Bronchial epithelial cell (primary cell): ENCODE measurements at regions not wholly inside any gene's neighbourhood (a gene's known extent, or its start where the extent isn't known, plus 50 kb on each side); places are given as distances from the start of the nearest gene placed in this dataset.

Experiments used
- DNase-seq: peaks from one replicate; pipeline ENCODE4 v3.0.0-alpha.2; 2010; ENCODE audit warnings: low read depth
- FAIRE-seq: peaks from 2 replicates; lab custom pipeline; 2011; peaks lifted over from hg19 to GRCh38; lab: Jason Lieb, UNC
- H3K27me3 ChIP-seq: 2 replicates; pipeline ENCODE4 v1.5.1; 2011; ENCODE audit warnings: low read length; ENCODE audit not compliant: control insufficient read depth, insufficient read depth
- H3K36me3 ChIP-seq: 2 replicates; pipeline ENCODE4 v1.5.1; 2011; ENCODE audit warnings: low read length; ENCODE audit not compliant: control insufficient read depth, insufficient read depth
- H3K4me3 ChIP-seq: 2 replicates; pipeline ENCODE4 v1.5.1; 2011; ENCODE audit warnings: mild to moderate bottlenecking, low read depth, low read length, control low read depth
- CTCF ChIP-seq: IDR thresholded peaks from 2 replicates; pipeline ENCODE4 v1.5.1; 2011; ENCODE audit warnings: mild to moderate bottlenecking, moderate library complexity, low read length, control low read depth, inconsistent platforms; ENCODE audit not compliant: insufficient read depth, severe bottlenecking

- Histone ChIP-seq H3K36me3 (no peaks in the 10 kb centered on the region), H3K27me3 (peaks cover under 1% of the 10 kb centered on the region), H3K4me3 (no peak overlapping the region)
- FAIRE-seq: no peak
- TF ChIP-seq CTCF: no peak
- no peak for DNase-seq
These were observed 248.1 kb downstream of the CD109 start for GRCh38 chr6:73943930-73944652.

- FAIRE-seq (no peak), DNase-seq (peak; percentile 19)
- peaks cover 2% of the 10 kb centered on the region for H3K27me3 ChIP-seq
- no peaks in the 10 kb centered on the region for H3K36me3 ChIP-seq
- no peak overlapping the region for H3K4me3 ChIP-seq
- TF ChIP-seq CTCF: no peak
These were observed 247.4 kb downstream of the CD109 start for GRCh38 chr6:73943411-73943810.

GRCh38 chr6:73942592-73943186, 246.7 kb downstream of the CD109 start:
- Histone ChIP-seq H3K4me3 (no peak overlapping the region), H3K36me3 (no peaks in the 10 kb centered on the region), H3K27me3 (peaks cover 2% of the 10 kb centered on the region)
- TF ChIP-seq CTCF: peak; percentile 10
- FAIRE-seq (no peak), DNase-seq (peak; percentile 31)

GRCh38 chr6:73941892-73942291, 245.9 kb downstream of the CD109 start:
- Histone ChIP-seq H3K27me3 (peaks cover 2% of the 10 kb centered on the region), H3K36me3 (no peaks in the 10 kb centered on the region), H3K4me3 (no peak overlapping the region)
- TF ChIP-seq CTCF: no peak
- no peak for DNase-seq
- no peak for FAIRE-seq

GRCh38 chr6:73937805-73938204, 241.8 kb downstream of the CD109 start:
- no peak for FAIRE-seq
- TF ChIP-seq CTCF: no peak
- peaks cover 3% of the 10 kb centered on the region for H3K27me3 ChIP-seq
- no peak overlapping the region for H3K4me3 ChIP-seq
- DNase-seq: no peak
- no peaks in the 10 kb centered on the region for H3K36me3 ChIP-seq
